IPS-18c (cell line): ENCODE measurements at regions not wholly inside any gene's neighbourhood (a gene's known extent, or its start where the extent isn't known, plus 50 kb on each side); places are given as distances from the start of the nearest gene placed in this dataset.

ENCODE experiments used
- H3K4me3 ChIP-seq: 2 replicates; pipeline ENCODE4 v1.7.0; 2013; ENCODE audit warnings: low read depth, mild to moderate bottlenecking, low read length, moderate library complexity; ENCODE audit not compliant: insufficient read depth
- H3K9me3 ChIP-seq: one replicate; pipeline ENCODE4 v1.6.1; 2013; ENCODE audit warnings: mild to moderate bottlenecking, low read length, moderate library complexity; ENCODE audit not compliant: control insufficient read depth, insufficient read depth

DNA sequence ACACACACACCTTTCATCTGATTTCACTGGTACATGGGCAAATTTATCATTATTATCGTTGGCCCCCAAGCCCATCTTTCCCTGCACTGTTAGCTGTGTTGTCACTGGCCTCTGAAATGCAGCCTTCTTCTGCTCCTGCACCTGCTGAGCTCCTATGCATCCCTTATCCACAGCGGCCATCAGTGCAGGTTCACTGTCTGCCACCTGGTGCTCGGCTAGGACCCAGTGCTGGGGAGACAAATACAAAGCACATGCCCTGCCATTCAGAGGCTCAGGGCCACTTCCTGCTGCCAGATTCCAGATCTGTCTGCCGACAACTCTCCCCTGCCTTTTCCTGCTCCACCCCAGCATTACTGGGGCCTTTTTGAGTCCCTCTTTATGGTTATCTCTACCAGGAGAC, 1205.4 kb downstream of the TBC1D22A start:
- H3K4me3 ChIP-seq = no peak overlapping the region
- peaks cover 12% of the 10 kb centered on the region for H3K9me3 ChIP-seq

DNA sequence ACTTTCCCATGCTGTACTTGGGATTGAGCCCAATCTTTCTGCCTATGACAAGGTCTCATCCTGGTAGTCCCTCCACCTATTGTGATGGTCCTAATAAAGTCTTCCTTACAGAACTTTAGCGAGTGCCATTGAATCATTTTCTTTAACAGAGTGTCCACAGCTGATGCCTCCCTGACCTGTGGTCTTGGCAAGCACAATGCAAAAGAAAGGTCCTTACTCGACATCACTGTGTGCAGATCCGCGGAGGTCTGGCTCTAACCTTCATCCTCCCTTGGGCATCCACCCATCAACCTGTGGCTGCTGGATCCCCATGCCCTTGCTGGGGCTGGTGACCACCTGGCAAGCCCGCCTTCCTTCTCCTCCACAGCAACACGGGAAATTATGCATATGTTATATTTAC, 1203.9 kb downstream of the TBC1D22A start:
- Histone ChIP-seq H3K9me3 (peaks cover 10% of the 10 kb centered on the region), H3K4me3 (no peak overlapping the region)

DNA sequence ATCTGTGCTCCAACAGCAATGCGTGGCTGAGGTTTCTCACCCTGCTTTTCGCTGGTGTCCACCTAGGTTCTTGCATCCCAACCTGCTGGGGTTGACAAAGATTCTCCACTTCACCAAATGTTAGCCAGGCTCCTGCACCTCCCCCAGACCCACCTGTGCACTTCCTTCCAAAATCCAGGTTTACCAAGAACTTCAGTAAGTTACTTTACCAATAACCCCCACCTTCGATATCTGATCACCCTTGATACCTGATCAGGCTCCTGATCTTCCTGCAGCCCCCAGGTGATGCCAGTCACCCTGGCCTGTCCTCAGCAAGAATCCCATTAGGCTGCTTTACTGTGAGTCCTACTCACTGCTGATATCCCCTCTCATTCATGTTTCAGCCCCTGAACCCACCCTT, 1203.4 kb downstream of the TBC1D22A start:
- Histone ChIP-seq H3K4me3 (no peak overlapping the region), H3K9me3 (peaks cover 12% of the 10 kb centered on the region)

DNA sequence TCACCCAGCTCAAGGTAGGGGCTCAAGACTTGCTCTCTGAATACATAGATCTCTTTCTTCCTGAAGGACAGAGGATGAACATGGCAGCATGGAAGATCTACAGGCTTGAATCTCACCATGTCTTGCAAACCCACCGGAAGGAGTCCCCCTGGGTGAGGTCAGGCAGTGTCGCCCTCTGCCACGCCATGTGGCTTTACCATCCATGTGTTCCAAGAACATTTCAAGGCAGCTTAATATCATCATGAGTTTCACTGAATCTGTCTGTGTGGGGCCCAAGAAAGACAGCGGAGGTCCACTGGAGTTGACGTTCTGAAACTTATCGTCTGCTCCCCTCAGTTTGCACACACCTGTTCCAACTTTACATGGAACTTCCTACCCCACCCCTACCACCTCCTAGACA, 1202.6 kb downstream of the TBC1D22A start:
- Histone ChIP-seq H3K4me3 (no peak overlapping the region), H3K9me3 (peaks cover 13% of the 10 kb centered on the region)

DNA sequence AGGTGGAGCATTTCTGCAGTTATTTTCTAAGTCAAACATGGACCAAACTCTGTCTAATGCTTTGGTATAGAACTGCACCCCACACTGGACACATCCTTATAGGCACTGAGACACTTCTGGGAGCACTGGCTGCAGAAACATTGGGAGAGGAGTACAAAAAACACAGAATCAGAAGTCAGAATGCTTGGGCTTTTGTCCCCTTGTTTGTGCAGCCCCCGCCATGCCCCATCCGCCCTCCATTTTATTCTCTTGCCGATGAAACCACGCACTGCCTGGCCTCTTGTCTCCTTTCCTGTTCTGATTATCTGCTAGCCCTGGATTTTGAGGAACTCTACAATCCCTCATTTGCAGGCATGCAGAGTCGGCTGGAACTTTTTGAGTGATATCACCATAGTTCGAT, 1201.2 kb downstream of the TBC1D22A start:
- no peak overlapping the region for H3K4me3 ChIP-seq
- peaks cover 15% of the 10 kb centered on the region for H3K9me3 ChIP-seq

DNA sequence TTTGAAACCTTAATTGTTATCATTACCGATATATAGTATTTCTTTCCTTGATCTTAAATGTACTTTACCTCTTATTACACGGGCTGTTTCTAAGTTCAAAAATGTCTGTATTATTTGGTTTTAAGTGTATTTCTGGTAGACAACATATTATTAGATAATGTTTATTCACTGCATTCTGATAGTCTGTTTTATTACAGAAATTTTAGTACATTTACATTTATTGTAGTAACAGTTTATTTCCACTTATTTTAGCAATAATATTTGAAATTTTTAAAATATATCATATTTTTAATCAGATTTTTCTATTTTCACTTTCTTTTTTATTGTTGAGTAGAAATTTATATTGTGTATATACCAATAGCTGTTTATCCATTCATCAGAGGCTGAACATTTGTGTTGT, 1195.2 kb downstream of the TBC1D22A start:
- no peak overlapping the region for H3K4me3 ChIP-seq
- peaks cover 4% of the 10 kb centered on the region for H3K9me3 ChIP-seq

DNA sequence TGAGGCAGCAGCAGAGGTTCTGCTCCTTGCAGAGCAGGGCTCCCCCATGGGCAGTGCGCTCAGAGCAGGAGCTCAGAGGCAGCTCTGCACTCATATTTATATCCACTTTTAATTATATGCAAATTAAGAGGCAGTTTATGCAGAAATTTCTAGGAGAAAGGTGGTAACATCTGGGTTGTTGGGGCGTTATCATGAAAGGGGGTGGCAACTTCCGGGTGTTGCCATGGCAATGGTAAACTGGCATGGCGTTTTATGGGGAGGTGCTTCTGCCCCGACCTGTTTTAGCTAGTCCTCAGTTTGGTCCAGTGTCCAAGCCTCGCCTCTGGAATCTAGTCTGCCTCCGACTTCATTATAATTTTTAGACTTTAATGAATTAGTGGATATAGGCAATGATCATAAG, 1191.7 kb downstream of the TBC1D22A start:
- Histone ChIP-seq H3K9me3 (peaks cover 4% of the 10 kb centered on the region), H3K4me3 (no peak overlapping the region)

DNA sequence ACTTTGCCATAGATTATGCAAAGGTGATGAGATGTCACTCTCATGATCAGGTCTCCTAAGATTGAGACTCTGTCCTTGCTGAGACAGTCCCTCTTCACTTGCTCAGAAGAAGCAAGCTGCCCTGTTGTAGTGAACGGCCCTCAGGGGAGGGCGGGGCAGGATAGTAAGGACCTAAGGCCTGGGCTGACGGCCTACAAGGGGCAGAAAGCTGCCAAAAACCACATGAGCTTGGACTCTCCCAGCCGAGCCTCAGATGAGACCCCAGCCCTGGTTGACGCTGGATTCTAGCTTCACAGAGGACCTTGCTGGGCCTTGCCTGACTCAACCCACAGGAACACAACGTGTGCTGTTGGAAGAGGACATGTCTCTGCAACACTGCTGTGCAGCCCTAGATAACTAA, 1182.5 kb downstream of the TBC1D22A start:
- no peak overlapping the region for H3K4me3 ChIP-seq
- peaks cover 2% of the 10 kb centered on the region for H3K9me3 ChIP-seq

DNA sequence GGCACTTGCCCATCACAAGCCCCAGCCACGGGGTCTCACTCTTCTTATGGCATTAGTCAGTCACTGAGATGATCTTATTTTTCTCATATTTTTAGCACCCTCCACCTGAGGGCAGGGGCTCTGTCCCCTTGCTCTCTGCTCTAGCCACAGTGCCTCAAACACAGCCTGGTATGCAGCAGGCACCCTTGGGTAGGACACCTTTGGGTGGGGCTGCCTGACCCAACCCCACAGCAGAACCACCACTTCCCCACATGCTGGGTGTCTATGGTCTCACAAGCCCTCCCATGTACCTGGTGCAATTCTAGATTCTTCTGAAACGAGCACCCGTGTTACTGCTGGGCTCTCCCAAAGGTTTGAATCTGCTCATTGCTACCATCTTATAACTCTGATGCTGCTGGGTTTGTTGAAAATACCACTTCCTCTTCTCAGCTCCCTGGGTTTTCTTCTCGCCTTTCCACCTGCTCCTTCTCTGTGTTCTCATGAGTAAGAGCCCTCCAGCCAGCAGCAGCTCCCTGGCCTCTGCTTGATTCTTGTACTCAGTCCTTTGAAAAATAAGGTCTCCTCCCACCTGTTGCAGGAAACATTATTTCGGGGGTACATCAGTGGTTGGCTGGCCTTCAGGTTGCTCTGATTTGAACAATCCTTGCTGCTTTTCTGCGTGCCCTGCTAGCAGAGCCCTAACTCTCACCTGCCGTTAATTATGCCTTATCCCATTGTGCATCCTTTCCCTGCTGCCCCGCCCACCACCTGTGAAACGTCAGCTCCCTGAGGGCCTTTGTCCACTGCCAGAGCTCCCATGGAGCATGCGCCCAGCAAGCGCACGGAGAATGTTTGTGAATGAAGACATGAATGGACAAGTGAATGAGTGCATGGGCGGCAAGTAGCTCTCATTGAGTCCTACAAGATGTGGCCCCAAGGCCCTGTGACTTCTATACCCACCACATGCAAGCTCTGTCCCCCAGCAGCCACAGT, 1181.6 kb downstream of the TBC1D22A start:
- peaks cover 2% of the 10 kb centered on the region for H3K9me3 ChIP-seq
- no peak overlapping the region for H3K4me3 ChIP-seq

DNA sequence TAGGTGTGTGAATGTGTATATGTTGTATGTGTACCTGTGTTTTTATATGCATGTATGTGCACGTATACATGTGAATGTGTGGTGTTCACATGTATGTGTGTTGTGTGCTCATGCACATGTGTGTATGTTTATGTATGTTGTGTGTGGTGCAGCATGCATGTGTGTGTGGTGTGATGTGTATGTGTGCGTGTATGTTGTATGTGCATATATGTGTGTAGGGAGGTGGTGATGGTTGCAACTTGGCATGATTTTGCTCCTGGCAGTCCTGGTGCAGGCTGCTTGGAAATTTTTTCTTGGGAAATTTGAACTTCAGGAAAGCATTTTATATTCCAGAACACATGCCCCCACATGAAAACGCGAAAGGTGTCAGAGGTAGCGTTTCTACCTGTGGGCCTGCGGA, 1177.8 kb downstream of the TBC1D22A start:
- H3K4me3 ChIP-seq = no peak overlapping the region
- H3K9me3 ChIP-seq = peaks cover 4% of the 10 kb centered on the region

DNA sequence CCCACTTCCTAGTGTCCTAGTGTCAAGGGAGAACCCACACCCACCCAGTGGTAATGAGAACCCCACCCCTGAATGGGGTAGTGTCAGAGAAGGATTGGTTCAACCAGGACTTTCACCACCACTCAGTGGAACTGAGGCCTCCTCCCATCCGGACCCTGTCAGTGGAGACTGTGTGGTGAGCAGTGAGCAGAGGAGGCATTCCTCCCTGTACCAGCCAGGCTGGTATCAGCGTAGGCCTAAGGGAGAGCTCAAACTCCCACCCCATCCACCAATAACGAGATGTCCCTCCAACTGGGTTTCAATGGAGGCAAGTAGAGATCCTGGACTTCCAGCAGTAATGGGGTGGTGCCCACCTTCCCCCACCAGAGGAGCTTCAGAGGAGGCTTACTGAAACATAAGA, 1171.4 kb downstream of the TBC1D22A start:
- peaks cover 11% of the 10 kb centered on the region for H3K9me3 ChIP-seq
- H3K4me3 ChIP-seq = no peak overlapping the region

DNA sequence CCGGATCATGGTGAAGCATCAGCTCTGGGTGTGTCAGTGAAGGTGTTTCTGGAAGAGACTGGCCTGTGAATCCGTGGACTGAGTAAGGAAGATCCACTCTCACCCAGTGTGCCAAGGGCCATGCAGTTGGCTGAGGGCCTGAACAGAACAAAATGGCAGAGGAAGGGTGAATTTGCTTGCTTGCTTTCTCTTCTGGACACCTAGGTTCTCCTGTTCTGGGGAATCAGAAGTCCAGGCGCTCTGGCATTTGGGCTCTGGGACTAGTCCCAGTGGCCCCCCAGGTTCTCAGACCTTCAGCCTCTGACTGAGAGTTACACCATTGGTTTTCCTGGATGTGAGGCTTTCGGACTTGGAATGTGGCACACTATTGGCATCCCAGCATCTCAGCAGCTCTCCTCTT, 1170.8 kb downstream of the TBC1D22A start:
- H3K4me3 ChIP-seq = no peak overlapping the region
- H3K9me3 ChIP-seq = peaks cover 12% of the 10 kb centered on the region

DNA sequence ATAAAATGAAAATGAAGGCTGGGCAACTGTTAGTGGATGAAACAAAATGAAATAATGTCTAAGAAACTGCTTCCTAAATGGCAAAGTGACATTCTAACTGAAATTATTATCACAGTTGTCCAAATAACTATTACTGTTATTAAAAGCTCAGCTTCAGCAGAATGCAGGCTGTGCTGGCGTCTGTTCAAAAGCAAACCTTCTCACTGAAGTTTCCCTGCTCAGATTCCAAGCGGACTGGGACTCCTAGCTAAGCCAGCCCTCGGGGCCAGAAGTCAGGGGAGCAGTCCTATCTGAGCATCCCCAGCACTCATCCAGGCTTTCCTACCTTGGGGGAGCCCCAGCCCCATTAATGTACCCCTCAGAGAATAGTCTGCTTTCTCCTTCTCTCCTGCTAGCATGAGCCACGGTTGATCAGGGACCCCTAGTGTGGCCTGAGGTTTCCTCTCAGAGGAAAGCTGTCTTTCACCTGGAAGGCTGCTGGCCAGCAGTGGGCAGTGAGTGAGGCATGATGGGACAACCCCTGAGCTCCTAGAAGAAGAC, 1167.3 kb downstream of the TBC1D22A start:
- Histone ChIP-seq H3K9me3 (peaks cover 17% of the 10 kb centered on the region), H3K4me3 (no peak overlapping the region)

DNA sequence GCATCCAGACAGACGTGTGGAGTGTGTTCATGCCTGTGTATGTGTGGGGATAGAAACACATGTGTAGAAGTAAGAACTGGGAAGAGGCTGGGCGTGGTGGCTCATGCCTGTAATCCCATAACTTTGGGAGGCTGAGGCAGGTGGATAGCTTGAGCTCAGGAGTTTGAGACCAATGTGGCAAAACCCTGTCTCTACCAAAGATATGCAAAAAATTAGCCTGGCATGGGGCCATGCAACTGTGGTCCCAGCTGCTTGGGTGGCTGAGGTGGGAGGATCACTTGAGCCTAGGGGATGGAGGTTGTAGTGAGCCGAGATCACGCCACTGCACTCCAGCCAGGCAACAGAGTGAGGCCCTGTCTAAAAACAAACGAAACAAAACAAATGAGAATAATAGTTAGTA, 1166.6 kb downstream of the TBC1D22A start:
- Histone ChIP-seq H3K4me3 (no peak overlapping the region), H3K9me3 (peaks cover 20% of the 10 kb centered on the region)

DNA sequence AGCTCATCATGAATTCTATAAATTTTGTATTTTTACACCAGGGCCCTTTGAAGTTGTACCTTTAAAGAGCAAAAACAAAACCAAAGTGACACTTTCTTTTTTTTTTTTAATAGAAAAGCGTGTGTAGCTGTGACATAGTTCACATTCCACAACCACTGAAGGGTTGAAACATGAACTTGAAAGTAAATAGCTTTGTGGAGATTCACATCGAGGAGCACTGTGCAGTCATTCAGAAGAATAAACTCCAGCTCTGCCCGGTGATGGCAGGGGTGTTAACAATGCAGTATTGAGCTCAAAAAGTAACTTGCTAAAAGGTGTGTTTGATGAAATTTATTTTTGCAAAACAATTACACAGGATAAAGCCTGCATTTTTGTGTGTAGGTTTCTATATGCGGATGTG, 1166.2 kb downstream of the TBC1D22A start:
- peaks cover 20% of the 10 kb centered on the region for H3K9me3 ChIP-seq

DNA sequence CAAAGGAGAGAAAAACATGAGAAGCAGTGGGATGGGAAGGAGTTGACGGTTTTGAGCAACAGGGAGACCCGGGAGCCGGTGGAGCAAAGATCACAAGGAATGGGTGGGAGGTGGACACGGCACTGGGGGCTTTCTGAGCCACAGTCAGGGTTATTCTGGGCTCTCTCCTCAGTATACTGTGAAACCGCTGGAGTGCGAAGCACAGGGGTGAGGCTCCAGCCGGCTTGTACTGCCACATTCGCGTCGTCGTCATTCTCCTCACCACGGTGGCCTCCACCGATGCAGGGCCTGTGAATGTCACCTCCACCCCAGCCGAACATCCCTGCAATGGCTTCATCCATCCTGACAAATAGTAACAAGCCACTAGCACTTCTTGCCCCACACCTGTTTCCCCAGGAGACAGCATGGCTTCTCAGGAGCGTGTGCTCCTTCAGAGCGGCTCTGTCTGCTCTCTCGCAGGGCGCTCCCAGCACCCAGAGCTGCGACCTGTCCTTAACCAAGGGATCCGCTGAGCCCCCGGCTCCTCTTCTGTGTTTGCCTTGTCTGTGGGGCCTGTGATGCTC, 1165.3 kb downstream of the TBC1D22A start:
- no peak overlapping the region for H3K4me3 ChIP-seq
- peaks cover 22% of the 10 kb centered on the region for H3K9me3 ChIP-seq

More for the DNA sequence above, 1166.2 kb downstream of the TBC1D22A start:
- H3K4me3 ChIP-seq = no peak overlapping the region

DNA sequence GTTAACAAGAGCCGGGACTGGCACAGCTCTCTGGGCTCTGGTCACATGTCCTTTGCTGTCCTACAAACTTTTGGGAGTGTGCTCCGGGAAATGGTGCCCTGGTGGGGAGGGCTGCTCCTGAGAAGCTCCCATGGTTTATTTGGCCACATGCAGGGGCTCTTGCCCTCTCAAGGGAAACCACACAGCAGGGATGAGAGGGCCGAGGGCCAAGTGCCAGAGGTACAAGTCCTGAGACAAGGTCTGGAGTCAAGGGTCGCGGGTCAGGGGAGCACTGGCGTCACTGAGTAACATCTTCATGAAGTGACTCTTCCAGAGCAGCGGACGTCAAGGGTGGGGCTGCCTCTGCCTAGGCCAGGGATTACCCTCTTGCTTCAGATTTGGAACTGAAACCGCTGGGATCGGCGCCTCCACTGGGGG, 1160.6 kb downstream of the TBC1D22A start:
- peaks cover 29% of the 10 kb centered on the region for H3K9me3 ChIP-seq
- H3K4me3 ChIP-seq = no peak overlapping the region; the same call in 1 of the 2 replicates

DNA sequence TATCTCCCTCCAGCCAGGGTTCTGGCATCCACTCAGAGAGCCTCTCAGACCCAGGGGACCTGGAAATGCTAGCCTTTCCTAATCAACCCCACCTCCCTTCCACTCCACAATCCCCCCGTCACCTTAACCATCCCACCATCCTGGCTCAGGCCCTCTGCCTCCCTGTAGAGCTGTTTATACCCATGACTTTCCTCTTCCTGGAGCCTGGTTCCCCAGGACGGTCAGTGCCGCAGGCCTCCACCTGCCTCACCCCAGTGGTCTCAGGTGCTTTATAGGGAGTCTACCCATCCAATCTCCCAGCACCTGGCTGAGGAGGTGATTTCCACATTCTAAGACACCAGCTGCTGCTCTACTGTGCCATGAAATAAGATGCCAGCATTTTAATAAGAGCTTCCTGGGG, 1159.5 kb downstream of the TBC1D22A start:
- H3K9me3 ChIP-seq = peaks cover 27% of the 10 kb centered on the region

More for the DNA sequence above, 1159.5 kb downstream of the TBC1D22A start:
- no peak overlapping the region; the same call in 1 of the 2 replicates for H3K4me3 ChIP-seq
